GM12878 (cell line): ENCODE measurements at regions not wholly inside any gene's neighbourhood (a gene's known extent, or its start where the extent isn't known, plus 50 kb on each side); places are given as distances from the start of the nearest gene placed in this dataset.

ENCODE experiments used
- ATAC-seq: fragments of 200-7000 bp; cut with Tn5 transposase; 3 replicates; pipeline ENCODE4 v1.9.1; 2020; ENCODE audit warnings: mild to moderate bottlenecking, moderate library complexity
- BruUV-seq: library from RNA; stranded (reverse); fragments of 400-500 nt; replicated peaks from 2 replicates; lab custom pipeline; 2021; lab: Mats Ljungman, UMichigan
- CTCF ChIA-PET: fragments of 300-600 bp; sonication (Branson Sonifier 250); formaldehyde crosslinking; extraction: SDS; loops from one replicate; lab custom pipeline; 2021; ENCODE audit warnings: inconsistent platforms; lab: Yijun Ruan, JAX
- POLR2A ChIA-PET: fragments of 350-600 bp; formaldehyde crosslinking; extraction: SDS; loops from one replicate; lab custom pipeline; 2021; ENCODE audit warnings: inconsistent platforms; lab: Charles Lee
- RAD21 ChIA-PET: fragments of 300-600 bp; sonication (Branson Sonifier 250); formaldehyde crosslinking; loops from one replicate; lab custom pipeline; 2023; ENCODE audit warnings: antibody characterized with exemption; ENCODE audit not compliant: unreplicated experiment; lab: Charles Lee
- SMC1A ChIA-PET: fragments of 300-600 bp; sonication (Branson Sonifier 250); formaldehyde crosslinking; loops from one replicate; lab custom pipeline; 2023; ENCODE audit not compliant: unreplicated experiment, uncharacterized antibody; lab: Charles Lee
- DNase-seq: peaks from one replicate; pipeline ENCODE4 v3.0.0-alpha.2; 2011; ENCODE audit warnings: low read depth, low spot score
- FAIRE-seq: peaks from 3 replicates; lab custom pipeline; 2011; peaks lifted over from hg19 to GRCh38; lab: Jason Lieb, UNC
- H2AFZ ChIP-seq: 2 replicates; pipeline ENCODE4 v1.6.0; 2011; ENCODE audit warnings: low read depth, low read length, control low read depth; ENCODE audit not compliant: control insufficient read depth
- H3K27ac ChIP-seq: 2 replicates; pipeline ENCODE4 v1.5.1; 2011; ENCODE audit warnings: control low read depth; ENCODE audit not compliant: control insufficient read depth, insufficient read depth
- H3K27me3 ChIP-seq, 2 experiments: replicated peaks in 1 of 2; 2 replicates each; pipeline versions ENCODE4 v1.6.0 to v1.6.1; 2011; ENCODE audit warnings: low read length in 1 of 2; ENCODE audit not compliant: control insufficient read depth in 2 of 2, insufficient read depth in 2 of 2
- H3K36me3 ChIP-seq, 2 experiments: 2 replicates each; pipeline ENCODE4 v1.5.1; 2011; ENCODE audit warnings: low read length in 1 of 2; ENCODE audit not compliant: control insufficient read depth in 2 of 2, insufficient read depth in 2 of 2
- H3K4me1 ChIP-seq: 2 replicates; pipeline ENCODE4 v1.6.1; 2011; ENCODE audit warnings: mild to moderate bottlenecking, low read length, moderate library complexity, mixed read lengths; ENCODE audit not compliant: control insufficient read depth, insufficient read depth
- H3K4me2 ChIP-seq: 2 replicates; pipeline ENCODE4 v1.6.0; 2011; ENCODE audit warnings: control low read depth; ENCODE audit not compliant: control insufficient read depth, insufficient read depth
- H3K4me3 ChIP-seq: fragments of 200-600 bp; sonication (generic); 2 replicates; pipeline ENCODE4 v1.5.1; 2016
- H3K79me2 ChIP-seq: 2 replicates; pipeline ENCODE4 v1.6.0; 2011; ENCODE audit warnings: low read length; ENCODE audit not compliant: control insufficient read depth, insufficient read depth
- H3K9ac ChIP-seq: 2 replicates; pipeline ENCODE4 v1.8.0; 2011; ENCODE audit warnings: low read length, control low read depth, mixed read lengths; ENCODE audit not compliant: control insufficient read depth, insufficient read depth
- H3K9me3 ChIP-seq: replicated peaks from 3 replicates; pipeline ENCODE4 v1.5.1; 2011; ENCODE audit warnings: mild to moderate bottlenecking, low read length; ENCODE audit not compliant: control insufficient read depth, insufficient read depth
- H4K20me1 ChIP-seq: 2 replicates; pipeline ENCODE4 v1.6.0; 2011; ENCODE audit not compliant: control insufficient read depth, insufficient read depth
- BHLHE40 ChIP-seq, 2 experiments: fragments of 450-650 bp in 1 of 2; IDR thresholded peaks; 2 replicates each; pipeline ENCODE4 v1.6.1; 2011 to 2017; ENCODE audit warnings: low read depth in 2 of 2, borderline replicate concordance in 1 of 2, improper control_type of control experiment in 1 of 2, low read length in 1 of 2, mild to moderate bottlenecking in 1 of 2
- CHD4 ChIP-seq: fragments of 200-600 bp; sonication (generic); IDR thresholded peaks from 2 replicates; pipeline ENCODE4 v1.6.1; 2016; ENCODE audit warnings: mild to moderate bottlenecking
- MEF2B ChIP-seq: fragments of 450-650 bp; IDR thresholded peaks from 2 replicates; pipeline ENCODE4 v1.6.1; 2018; ENCODE audit warnings: mild to moderate bottlenecking, moderate library complexity; ENCODE audit not compliant: partially characterized antibody, poor library complexity, severe bottlenecking
- ZZZ3 ChIP-seq: IDR thresholded peaks from 2 replicates; pipeline ENCODE4 v1.6.1; 2011; ENCODE audit warnings: low read depth; ENCODE audit not compliant: control insufficient read depth, insufficient read length
- WGBS: methylation state at CpG from one replicate; pipeline ENCODE4 v1.1.6; 2016; ENCODE audit warnings: low lambda C conversion rate; ENCODE audit not compliant: insufficient replicate concordance, insufficient coverage; ENCODE audit errors: missing lambda C conversion rate; 5-methylcytosine and 5-hydroxymethylcytosine counted together
- in situ Hi-C: fragments of 300-500 bp; cut with MboI; formaldehyde crosslinking; loops from 9 replicates; pipeline ENCODE4 v1.14.3; 2018; ENCODE audit warnings: mixed read lengths
- intact Hi-C: fragments of 100-400 bp; cut with micrococcal nuclease; formaldehyde crosslinking; loops from one replicate; pipeline ENCODE4 v1.14.2; 2022; ENCODE audit not compliant: unreplicated experiment

GRCh38 chr2:62296034-62296831, 100.3 kb downstream of the B3GNT2 start:
- no peak for FAIRE-seq
- CTCF ChIA-PET, result interaction anchor here (2.0 kb wide), 1 partner anchor 14 kb away, joined by 5 read pairs; no protein-coding TSS in a partner anchor
- Histone ChIP-seq H3K9me3 (no peaks in the 10 kb centered on the region), H4K20me1 (no peaks in the 10 kb centered on the region), H3K27ac (no peak overlapping the region), H3K79me2 (peaks cover 2% of the 10 kb centered on the region; the same call in 1 of the 2 replicates), H3K4me3 (no peak overlapping the region), H3K4me2 (no peak overlapping the region), H2AFZ (no peak overlapping the region), H3K36me3 (no peaks in the 10 kb centered on the region), H3K27me3 (no peaks in the 10 kb centered on the region), H3K4me1 (peaks cover 29% of the 10 kb centered on the region), H3K9ac (no peak overlapping the region)
- no peak for TF ChIP-seq BHLHE40 (IDR thresholded peaks at IDR 0.05; ENCODE audit: borderline replicate concordance in 1 of 2, low read depth in 2 of 2, low read length in 1 of 2)
- no peak for TF ChIP-seq ZZZ3
- TF ChIP-seq CHD4, result no peak
- TF ChIP-seq MEF2B, result no peak
- in situ Hi-C loops, result no loop called here
- POLR2A ChIA-PET, result interaction anchor here (0.7 kb wide), 1 partner anchor 35 kb away, joined by 3 read pairs; no protein-coding TSS in a partner anchor
- ATAC-seq, result no peak
- SMC1A ChIA-PET, result interaction anchor here (0.6 kb wide), 1 partner anchor 10 kb away, joined by 4 read pairs; no protein-coding TSS in a partner anchor
- BruUV-seq, result no TSS peak
- no peak for DNase-seq
- RAD21 ChIA-PET, result no interaction called here
- 73% methylated on average over 19 of the region's 19 CpGs for WGBS
- intact Hi-C loops, result no loop called here
